ENCODE measurements at regions not wholly inside any gene's neighbourhood (a gene's known extent, or its start where the extent isn't known, plus 50 kb on each side); places are given as distances from the start of the nearest gene placed in this dataset.

DNA sequence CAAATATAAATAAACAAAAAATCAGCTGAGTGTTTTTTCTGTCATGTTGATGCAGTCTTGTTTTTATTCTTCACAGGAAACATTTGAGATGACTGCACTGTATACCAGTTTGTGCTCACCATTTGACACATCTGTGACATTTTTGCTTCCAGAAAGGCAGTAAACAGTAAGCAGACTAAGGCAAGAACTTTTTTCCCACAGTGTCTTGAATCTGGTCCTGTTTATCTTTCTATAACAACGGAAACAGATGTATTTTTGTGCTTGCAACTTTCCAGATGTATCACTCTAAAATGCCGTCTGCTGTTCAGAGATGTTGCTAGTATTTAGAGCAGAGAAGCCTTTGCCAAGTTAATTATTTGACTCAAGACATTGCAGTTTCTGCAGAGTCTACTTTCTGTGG, 105.5 kb downstream of the ZC3H11B start:
- H4K20me1 ChIP-seq (ENCODE audit: low read depth, low read length) = no peaks in the 10 kb centered on the region
- H3K27me3 ChIP-seq (ENCODE audit: low read length) = no peaks in the 10 kb centered on the region
- H3K9me3 ChIP-seq (ENCODE audit: insufficient read depth, low read length) = no peaks in the 10 kb centered on the region
- H3K79me2 ChIP-seq (ENCODE audit: insufficient read depth, low read length) = no peaks in the 10 kb centered on the region
- H3K36me3 ChIP-seq (ENCODE audit: low read length) = no peaks in the 10 kb centered on the region
- H3K9me2 ChIP-seq (replicated peaks; ENCODE audit: insufficient read depth, low read length) = no peaks in the 10 kb centered on the region
- H3K9ac ChIP-seq (ENCODE audit: low read length) = no peak overlapping the region
- H3K4me3 ChIP-seq (ENCODE audit: insufficient read depth, low read length, poor library complexity, severe bottlenecking) = no peak overlapping the region
- H2AFZ ChIP-seq (ENCODE audit: low read depth, low read length, severe bottlenecking) = no peak overlapping the region
- H3F3A ChIP-seq (ENCODE audit: insufficient read depth) = no peaks in the 10 kb centered on the region
- H3K4me2 ChIP-seq (ENCODE audit: low read depth, low read length, poor library complexity, severe bottlenecking) = no peak overlapping the region
- H3K27ac ChIP-seq (ENCODE audit: low read depth, low read length) = no peak overlapping the region
- TF ChIP-seq EZH2phosphoT487 (conservative IDR thresholded peaks at IDR 0.05; ENCODE audit: low read length) = no peak
- TF ChIP-seq, protein P1, sequence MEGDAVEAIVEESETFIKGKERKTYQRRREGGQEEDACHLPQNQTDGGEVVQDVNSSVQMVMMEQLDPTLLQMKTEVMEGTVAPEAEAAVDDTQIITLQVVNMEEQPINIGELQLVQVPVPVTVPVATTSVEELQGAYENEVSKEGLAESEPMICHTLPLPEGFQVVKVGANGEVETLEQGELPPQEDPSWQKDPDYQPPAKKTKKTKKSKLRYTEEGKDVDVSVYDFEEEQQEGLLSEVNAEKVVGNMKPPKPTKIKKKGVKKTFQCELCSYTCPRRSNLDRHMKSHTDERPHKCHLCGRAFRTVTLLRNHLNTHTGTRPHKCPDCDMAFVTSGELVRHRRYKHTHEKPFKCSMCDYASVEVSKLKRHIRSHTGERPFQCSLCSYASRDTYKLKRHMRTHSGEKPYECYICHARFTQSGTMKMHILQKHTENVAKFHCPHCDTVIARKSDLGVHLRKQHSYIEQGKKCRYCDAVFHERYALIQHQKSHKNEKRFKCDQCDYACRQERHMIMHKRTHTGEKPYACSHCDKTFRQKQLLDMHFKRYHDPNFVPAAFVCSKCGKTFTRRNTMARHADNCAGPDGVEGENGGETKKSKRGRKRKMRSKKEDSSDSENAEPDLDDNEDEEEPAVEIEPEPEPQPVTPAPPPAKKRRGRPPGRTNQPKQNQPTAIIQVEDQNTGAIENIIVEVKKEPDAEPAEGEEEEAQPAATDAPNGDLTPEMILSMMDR (IDR thresholded peaks at IDR 0.05; ENCODE audit: insufficient read depth, low read length, poor library complexity, severe bottlenecking) = no peak

DNA sequence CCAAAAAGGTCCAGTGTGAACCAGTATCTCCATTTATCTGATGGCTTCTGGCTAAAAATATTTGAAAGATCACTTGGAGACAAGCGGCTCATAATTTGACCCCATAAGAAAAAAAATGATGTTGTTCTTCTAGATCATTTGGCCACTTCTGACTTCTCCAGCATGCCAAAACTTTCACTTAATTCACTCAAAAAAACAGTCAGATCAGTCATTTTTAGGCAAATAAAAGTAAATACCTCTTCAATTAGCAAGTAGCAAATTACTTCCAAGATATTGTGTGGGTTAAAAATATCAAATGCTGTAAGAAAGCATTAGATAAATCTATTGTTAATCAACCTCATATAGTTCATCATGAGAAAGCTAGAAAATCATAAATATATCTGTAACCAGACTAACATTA, 106.0 kb downstream of the ZC3H11B start:
- Histone ChIP-seq H3K4me3 (ENCODE audit: insufficient read depth, low read length, poor library complexity, severe bottlenecking) (no peak overlapping the region), H3K36me3 (ENCODE audit: low read length) (no peaks in the 10 kb centered on the region), H3K27me3 (ENCODE audit: low read length) (no peaks in the 10 kb centered on the region), H3K4me2 (ENCODE audit: low read depth, low read length, poor library complexity, severe bottlenecking) (no peak overlapping the region), H3K9me2 (replicated peaks; ENCODE audit: insufficient read depth, low read length) (no peaks in the 10 kb centered on the region), H3K27ac (ENCODE audit: low read depth, low read length) (no peak overlapping the region), H3F3A (ENCODE audit: insufficient read depth) (no peaks in the 10 kb centered on the region), H3K9ac (ENCODE audit: low read length) (no peak overlapping the region), H3K9me3 (ENCODE audit: insufficient read depth, low read length) (no peaks in the 10 kb centered on the region), H3K79me2 (ENCODE audit: insufficient read depth, low read length) (no peaks in the 10 kb centered on the region), H4K20me1 (ENCODE audit: low read depth, low read length) (no peaks in the 10 kb centered on the region), H2AFZ (ENCODE audit: low read depth, low read length, severe bottlenecking) (no peak overlapping the region)
- no peak for TF ChIP-seq EZH2phosphoT487 (conservative IDR thresholded peaks at IDR 0.05; ENCODE audit: low read length)
- TF ChIP-seq, protein P1 (IDR thresholded peaks at IDR 0.05; ENCODE audit: insufficient read depth, low read length, poor library complexity, severe bottlenecking) = no peak

DNA sequence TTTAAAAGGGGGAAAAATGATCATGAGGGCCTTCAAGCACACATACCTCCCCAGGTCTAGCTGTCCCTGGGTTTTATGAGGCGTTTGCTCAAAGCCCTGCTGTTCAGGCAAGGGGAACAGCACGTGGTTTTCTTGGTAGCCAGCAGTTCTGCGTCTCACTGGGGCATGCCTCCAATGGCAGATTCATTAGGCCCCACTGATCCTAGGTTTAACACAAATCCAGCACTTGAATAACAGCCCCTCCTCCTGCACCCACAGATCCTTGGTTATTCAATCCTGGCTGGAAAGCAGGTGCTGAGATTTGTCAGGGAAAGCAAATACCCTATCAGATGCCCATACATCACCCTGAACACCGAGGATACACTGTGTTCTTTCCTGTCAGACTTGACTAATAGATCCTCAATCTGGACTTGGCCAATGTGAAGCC, 106.4 kb downstream of the ZC3H11B start:
- no peaks in the 10 kb centered on the region for H3K9me3 ChIP-seq (ENCODE audit: insufficient read depth, low read length)
- H3K4me3 ChIP-seq (ENCODE audit: insufficient read depth, low read length, poor library complexity, severe bottlenecking) = no peak overlapping the region
- H3K27ac ChIP-seq (ENCODE audit: low read depth, low read length) = no peak overlapping the region
- H4K20me1 ChIP-seq (ENCODE audit: low read depth, low read length) = no peaks in the 10 kb centered on the region
- H3K4me2 ChIP-seq (ENCODE audit: low read depth, low read length, poor library complexity, severe bottlenecking) = no peak overlapping the region
- no peaks in the 10 kb centered on the region for H3K9me2 ChIP-seq (replicated peaks; ENCODE audit: insufficient read depth, low read length)
- H3K9ac ChIP-seq (ENCODE audit: low read length) = no peak overlapping the region
- TF ChIP-seq, protein P1 (IDR thresholded peaks at IDR 0.05; ENCODE audit: insufficient read depth, low read length, poor library complexity, severe bottlenecking) = no peak
- TF ChIP-seq EZH2phosphoT487 (conservative IDR thresholded peaks at IDR 0.05; ENCODE audit: low read length) = no peak
- no peaks in the 10 kb centered on the region for H3K27me3 ChIP-seq (ENCODE audit: low read length)
- no peaks in the 10 kb centered on the region for H3K36me3 ChIP-seq (ENCODE audit: low read length)
- H3F3A ChIP-seq (ENCODE audit: insufficient read depth) = no peaks in the 10 kb centered on the region
- no peak overlapping the region for H2AFZ ChIP-seq (ENCODE audit: low read depth, low read length, severe bottlenecking)
- no peaks in the 10 kb centered on the region for H3K79me2 ChIP-seq (ENCODE audit: insufficient read depth, low read length)
